ENCODE measurements at regions not wholly inside any gene's neighbourhood (a gene's known extent, or its start where the extent isn't known, plus 50 kb on each side); places are given as distances from the start of the nearest gene placed in this dataset.

DNA sequence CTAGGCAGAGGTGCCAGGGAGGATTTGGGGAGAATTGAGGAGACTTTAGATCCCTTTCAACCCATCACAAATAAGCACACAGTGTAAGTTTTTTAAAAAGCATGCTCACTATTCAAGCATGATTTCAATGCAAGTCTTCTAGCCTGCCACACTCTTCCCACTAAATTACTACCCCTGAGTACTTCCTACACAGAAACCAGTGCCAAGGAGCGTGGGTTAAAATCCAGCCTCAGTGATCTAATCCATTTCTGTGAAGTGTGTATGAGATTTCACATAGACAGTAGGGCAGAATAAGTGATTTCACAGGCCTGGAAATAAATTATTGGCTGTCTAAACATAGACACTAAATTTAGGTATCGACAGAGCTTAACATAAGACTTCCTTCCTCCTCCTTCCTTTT lies 142.9 kb upstream of the ATP1B1 start:
- no peak for DNase-seq (ENCODE audit: low spot score)

DNA sequence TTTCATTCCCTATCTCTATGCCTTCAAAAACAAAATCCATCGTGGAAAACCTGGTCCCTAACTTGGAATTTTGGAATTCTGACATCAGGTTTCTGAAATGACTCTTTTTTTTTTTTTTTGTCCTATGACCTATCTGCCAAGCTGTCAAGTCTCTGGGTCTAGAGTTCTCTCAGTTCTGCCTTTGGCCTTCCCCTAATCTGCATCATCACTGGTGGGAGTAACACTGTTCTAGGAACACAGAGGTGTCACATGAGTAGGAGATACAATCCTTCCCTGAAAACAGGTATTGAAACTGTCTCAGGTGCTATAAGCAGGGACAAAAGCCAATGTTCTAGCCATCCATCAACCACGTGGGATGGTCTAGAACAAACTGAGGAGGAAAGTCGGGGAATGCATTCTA lies 142.0 kb upstream of the ATP1B1 start:
- no peak for DNase-seq (ENCODE audit: low spot score)

- DNase-seq (ENCODE audit: low spot score): peak; percentile 36
Observed at GRCh38 chr1:168966217-168966616, 140.3 kb upstream of the ATP1B1 start.

- DNase-seq (ENCODE audit: low spot score): no peak
Observed at GRCh38 chr1:168966636-168967035, 139.9 kb upstream of the ATP1B1 start.

GRCh38 chr1:168970926-168971659 lies 135.4 kb upstream of the ATP1B1 start:
- no peak for DNase-seq (ENCODE audit: low spot score)

- DNase-seq (ENCODE audit: low spot score): no peak
Observed at GRCh38 chr1:168972225-168972624, 134.3 kb upstream of the ATP1B1 start.

DNA sequence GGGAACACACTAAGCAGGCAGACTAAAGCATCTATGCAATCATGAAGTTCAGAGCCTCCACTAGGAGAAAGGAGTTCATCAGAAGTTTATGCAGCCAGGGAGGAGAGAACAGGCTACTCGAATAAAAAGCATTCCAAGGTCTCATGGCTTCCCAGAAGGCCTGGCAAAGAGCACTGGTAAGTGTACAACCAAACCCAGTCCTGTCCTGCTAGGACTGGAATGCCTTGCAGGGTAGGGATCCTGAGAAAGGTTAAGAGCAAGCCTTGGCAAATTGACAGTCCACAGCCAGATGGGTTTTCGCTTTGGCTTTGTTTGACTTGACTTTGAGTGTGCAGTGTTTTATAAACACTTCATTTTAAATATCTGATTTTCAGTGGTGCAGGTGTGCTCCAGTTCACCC lies 133.6 kb upstream of the ATP1B1 start:
- no peak for DNase-seq (ENCODE audit: low spot score)

- no peak for DNase-seq (ENCODE audit: low spot score)
Observed at GRCh38 chr1:168974117-168974516, 132.4 kb upstream of the ATP1B1 start.

DNA sequence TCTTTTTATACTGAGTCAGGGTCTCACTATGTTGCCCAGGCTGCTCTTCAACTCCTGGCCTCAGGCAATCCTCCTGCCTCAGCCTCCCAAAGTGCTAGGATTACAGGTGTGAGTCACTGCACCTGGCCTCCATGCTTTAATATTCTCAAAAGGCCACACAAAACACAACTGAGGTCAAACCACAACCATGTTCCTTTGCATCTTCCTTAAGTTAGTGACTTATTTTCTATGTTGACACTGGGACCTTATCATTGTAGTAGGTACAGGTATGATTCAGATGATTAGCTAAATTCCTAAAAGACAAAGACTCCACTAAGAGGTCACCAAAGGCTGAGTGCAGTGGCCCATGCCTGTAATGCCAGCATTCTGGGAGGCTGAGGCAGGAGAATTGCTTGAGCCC lies 131.9 kb upstream of the ATP1B1 start:
- DNase-seq (ENCODE audit: low spot score): no peak

DNA sequence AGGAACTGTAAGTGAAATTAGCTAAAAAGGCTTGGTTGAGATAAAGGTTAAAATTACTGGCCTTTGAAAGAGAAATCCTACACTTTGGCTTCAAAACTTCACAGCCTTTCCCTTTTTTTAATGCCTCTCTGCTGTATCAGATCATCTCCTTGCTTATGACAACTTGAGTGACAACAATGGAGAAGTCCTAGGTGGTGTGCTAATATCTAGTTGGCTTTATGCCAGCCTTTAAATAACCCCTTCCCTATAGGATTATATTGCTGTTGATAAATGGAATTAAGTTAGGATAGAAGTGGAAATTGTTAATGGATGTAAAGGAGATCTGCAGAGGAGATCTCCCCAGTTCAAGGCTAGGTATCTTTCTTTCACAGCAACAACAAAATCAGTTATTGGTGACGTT lies 130.2 kb upstream of the ATP1B1 start:
- peak; percentile 8 for DNase-seq (ENCODE audit: low spot score)

GRCh38 chr1:168977618-168978017 lies 128.9 kb upstream of the ATP1B1 start:
- no peak for DNase-seq (ENCODE audit: low spot score)

- DNase-seq (ENCODE audit: low spot score): no peak
Observed at GRCh38 chr1:168979276-168979675, 127.2 kb upstream of the ATP1B1 start.

DNA sequence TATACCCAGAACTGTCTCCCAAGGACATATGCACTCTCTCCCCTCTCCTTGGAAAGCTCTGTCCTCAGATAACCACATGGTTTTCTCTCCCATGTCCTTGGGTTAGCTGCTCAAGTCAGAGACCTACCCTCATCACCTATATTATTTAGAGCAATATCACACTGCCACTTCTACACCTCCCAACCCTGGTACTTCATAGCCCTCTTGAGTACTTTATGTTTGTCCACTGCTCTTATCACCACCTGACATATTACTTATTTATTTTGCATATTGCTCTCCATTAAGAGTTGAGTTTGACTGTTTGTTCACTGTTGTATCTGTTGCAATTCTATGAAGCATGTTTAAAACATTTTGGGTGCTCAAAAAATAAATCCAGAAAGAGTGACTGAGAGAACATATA lies 126.3 kb upstream of the ATP1B1 start:
- no peak for DNase-seq (ENCODE audit: low spot score)

- no peak for DNase-seq (ENCODE audit: low spot score)
Observed at GRCh38 chr1:168980656-168981055, 125.8 kb upstream of the ATP1B1 start.

DNA sequence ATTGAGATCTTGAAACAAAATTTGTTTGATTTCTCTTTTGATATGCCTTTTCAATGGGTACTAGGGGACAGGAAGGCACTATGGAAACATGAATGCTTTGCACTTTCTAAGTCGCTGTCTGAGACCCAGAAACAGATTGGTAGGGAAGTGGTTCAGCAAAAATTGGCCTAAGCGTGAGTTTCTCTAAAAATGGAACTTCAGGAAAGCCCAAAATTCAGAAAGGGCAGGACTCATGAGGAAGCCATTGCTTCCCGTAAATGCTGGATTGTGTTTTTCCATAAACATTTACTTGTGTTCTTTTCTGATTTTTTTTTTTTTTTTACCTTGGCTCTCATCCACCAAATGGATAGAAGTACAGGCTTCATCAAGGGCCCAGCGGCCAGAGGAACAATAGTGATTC lies 123.7 kb upstream of the ATP1B1 start:
- DNase-seq (ENCODE audit: low spot score): no peak

DNA sequence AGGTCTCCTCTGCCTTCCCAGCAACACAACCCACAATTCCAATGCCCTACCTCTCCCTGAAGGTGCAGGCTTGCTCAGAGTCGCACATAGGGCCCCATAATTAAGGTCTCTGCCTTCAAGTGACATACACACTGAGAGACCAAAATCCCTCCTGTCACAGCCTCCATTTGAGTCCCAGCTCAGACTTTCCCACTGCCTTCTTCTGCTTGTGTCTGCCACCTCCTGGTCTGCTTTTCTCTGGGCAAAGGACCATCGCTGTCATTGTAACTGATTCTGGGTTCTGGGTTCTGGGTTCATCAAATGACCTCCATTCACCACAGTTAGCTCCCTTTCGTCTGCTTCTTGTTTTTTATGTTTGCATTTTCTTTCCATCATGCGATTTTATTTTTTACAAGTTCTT lies 119.2 kb upstream of the ATP1B1 start:
- peak; percentile 8 for DNase-seq (ENCODE audit: low spot score)

DNA sequence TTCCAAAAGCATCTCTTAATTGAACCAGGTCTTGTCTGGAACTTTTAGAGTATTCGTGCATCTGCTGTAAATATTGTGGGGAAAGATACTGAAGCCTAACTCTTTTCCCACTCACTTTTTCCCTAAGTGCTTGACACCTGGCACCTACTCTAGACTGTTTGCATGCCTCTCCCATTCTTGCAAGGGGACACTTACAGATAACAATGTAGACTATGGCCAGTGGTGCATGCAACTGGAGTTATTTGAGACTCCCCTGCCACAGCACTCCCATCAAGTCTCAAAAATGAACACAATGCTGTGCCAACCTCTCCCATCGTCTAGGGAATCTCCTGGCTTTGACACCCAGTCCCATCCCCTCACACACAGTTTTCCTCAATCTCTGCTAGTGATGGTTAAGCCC lies 118.6 kb upstream of the ATP1B1 start:
- no peak for DNase-seq (ENCODE audit: low spot score)

- no peak for DNase-seq (ENCODE audit: low spot score)
Observed at GRCh38 chr1:168989985-168990384, 116.5 kb upstream of the ATP1B1 start.

- DNase-seq (ENCODE audit: low spot score): no peak
Observed at GRCh38 chr1:168991667-168992475, 114.6 kb upstream of the ATP1B1 start.

DNA sequence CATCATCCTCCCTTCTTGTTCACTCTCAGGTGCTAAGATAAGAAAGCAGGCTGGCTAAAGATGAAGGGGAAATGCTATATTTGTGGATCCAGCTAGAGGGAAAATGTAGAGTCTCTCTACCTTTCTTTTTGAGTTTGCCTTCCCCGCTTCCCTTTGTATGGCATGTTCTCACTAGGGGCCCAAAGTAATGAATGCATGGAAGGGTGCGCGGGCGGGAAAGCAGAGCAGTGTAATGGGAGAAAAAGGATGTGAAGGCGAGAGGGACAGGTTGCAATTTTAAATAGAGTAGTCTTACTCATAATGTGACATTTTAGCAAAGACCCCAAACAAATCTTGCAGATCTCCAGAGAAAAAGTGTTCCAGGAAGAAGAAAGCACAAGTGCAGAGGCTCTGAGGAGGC lies 105.1 kb upstream of the ATP1B1 start:
- no peak for DNase-seq (ENCODE audit: low spot score)

DNA sequence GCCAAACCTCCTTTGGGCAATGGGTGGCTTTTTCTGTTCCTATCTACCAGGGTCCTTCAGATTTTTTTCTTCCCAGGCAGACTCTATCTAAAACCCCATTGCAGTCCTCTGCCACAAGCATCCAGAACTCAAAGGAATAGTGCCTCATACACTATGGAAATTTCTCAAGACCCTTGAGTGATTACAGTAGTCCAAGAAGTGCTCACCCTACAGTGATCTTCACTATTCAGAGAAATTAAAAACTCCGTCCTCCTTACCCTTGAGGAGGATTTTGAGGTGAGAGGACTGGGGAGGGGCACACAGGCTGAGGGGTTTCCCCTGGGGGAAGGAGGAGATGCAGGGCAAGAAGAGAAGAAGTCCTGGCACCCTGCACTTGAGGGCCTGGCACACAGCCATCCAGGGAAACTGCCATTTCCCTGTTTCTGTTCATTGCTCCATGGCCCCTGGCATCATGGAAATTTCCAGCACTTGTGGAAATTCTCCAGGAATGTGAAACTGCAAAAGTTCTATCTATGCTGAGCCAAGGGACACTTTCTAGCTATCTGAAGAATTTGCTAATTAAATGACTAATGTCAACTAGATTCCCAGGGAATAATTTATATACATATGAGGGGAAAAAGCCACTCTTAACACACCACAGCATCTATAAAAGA lies 102.5 kb upstream of the ATP1B1 start:
- peak; percentile 21 for DNase-seq (ENCODE audit: low spot score)

DNA sequence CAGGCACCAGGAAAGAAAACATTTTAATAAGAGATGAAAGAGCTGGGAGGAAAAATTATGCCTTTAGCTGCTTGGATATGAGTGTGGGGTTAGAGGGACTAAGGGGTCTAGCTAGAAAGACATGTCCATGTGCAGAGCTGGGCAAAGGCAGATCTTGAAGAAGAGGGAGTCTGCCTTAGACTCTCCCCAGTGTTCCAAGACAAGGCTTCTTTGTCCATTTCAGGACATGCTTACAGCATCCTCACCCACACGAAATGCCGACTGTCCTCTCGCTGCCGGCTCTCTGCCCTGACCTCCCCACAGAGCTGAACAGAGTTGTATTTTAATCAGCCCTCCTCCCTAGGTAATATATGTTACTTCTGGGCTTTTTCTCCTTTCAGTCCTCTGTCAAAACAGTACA lies 100.7 kb upstream of the ATP1B1 start:
- no peak for DNase-seq (ENCODE audit: low spot score)

DNA sequence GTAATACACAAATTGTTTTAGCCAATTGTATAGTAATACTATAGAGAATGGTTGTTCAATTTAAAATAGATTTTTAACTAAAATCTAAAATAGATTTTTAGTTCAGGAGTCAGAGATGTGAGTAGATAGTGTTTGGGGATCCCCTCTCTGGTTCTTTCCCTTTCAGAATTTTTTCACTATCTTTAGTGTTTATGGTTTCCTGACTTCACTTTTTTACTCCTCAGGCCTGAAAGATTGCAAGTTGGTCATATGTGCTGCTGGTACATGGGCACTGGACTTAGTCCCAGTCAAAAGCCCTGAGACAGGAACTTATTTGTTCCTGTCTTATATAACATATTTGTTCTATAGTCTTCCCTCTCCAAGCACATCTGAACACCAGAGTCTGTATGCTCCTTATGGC lies 96.8 kb upstream of the ATP1B1 start:
- DNase-seq (ENCODE audit: low spot score): no peak

Measured in HT-29 (cell line).